Sigmoid colon (tissue), 6 donors: ENCODE measurements at regions not wholly inside any gene's neighbourhood (a gene's known extent, or its start where the extent isn't known, plus 50 kb on each side); places are given as distances from the start of the nearest gene placed in this dataset.

Experiments
- DNase-seq: peaks from one replicate; pipeline ENCODE4 v3.0.0-alpha.2; 2019
- H3K27ac ChIP-seq, 4 donors: fragments of 200-600 bp; sonication (generic); one replicate each; pipeline ENCODE4 v1.5.1; 2016 to 2019; ENCODE audit warnings: mild to moderate bottlenecking in 1 of 4
- H3K27me3 ChIP-seq, 3 donors: fragments of 200-600 bp; sonication (generic); one replicate each; pipeline ENCODE4 v1.5.1; 2019; ENCODE audit warnings: mild to moderate bottlenecking in 1 of 3
- H3K36me3 ChIP-seq, 4 donors: fragments of 200-600 bp; sonication (generic); one replicate each; pipeline ENCODE4 v1.5.1; 2016 to 2019
- H3K4me1 ChIP-seq, 4 donors: fragments of 200-600 bp; sonication (generic); one replicate each; pipeline ENCODE4 v1.5.1; 2017 to 2019
- H3K4me3 ChIP-seq, 4 donors: fragments of 200-600 bp; sonication (generic); one replicate each; pipeline ENCODE4 v1.5.1; 2017 to 2019; ENCODE audit warnings: mild to moderate bottlenecking in 2 of 4, moderate library complexity in 1 of 4
- H3K9me3 ChIP-seq, 4 donors: fragments of 200-600 bp in 3 of 4; sonication (generic) in 3 of 4; one replicate each; pipeline versions ENCODE4 v1.5.1 to v1.6.1; 2013 to 2019
- CTCF ChIP-seq, 4 experiments: fragments of 450-650 bp in 3 of 4; fragments of 200-600 bp in 1 of 4; IDR thresholded peaks; one replicate each; pipeline ENCODE4 v1.5.1; 2016 to 2019; ENCODE audit warnings: antibody characterized with exemption in 4 of 4, mild to moderate bottlenecking in 3 of 4, moderate library complexity in 2 of 4
- EP300 ChIP-seq, 4 donors: sonication (generic); formaldehyde crosslinking; IDR thresholded peaks; one replicate each; pipeline ENCODE4 v1.6.1; 2017; ENCODE audit warnings: antibody characterized with exemption in 4 of 4
- POLR2A ChIP-seq, 2 donors: fragments of 450-650 bp; IDR thresholded peaks; one replicate each; pipeline ENCODE4 v1.6.1; 2016; ENCODE audit warnings: antibody characterized with exemption in 2 of 2, mild to moderate bottlenecking in 2 of 2, moderate library complexity in 2 of 2
- POLR2AphosphoS5 ChIP-seq, 4 donors: sonication (generic); formaldehyde crosslinking; IDR thresholded peaks; one replicate each; pipeline ENCODE4 v1.6.1; 2017; ENCODE audit warnings: antibody characterized with exemption in 4 of 4
- WGBS, 2 donors: extraction: QIAGEN DNeasy Blood & Tissue Kit; methylation state at CpG; one replicate each; pipeline ENCODE4 v1.1.7; 2013; 5-methylcytosine and 5-hydroxymethylcytosine counted together
- intact Hi-C: fragments of 100-400 bp; cut with DNase I; formaldehyde crosslinking; loops from one replicate; pipeline ENCODE4 v1.15.1; 2023
- donor health status: healthy with polysubstance abuse.
- donor health status: healthy.

GRCh38 chr3:182300266-182300665 is 493.0 kb upstream of the ATP11B start:
- no peaks in the 10 kb centered on the region for H3K27me3 ChIP-seq
- no peak overlapping the region for H3K27ac ChIP-seq
- no peak overlapping the region for H3K4me3 ChIP-seq
- no peak for DNase-seq
- H3K4me1 ChIP-seq = no peaks in the 10 kb centered on the region
- H3K9me3 ChIP-seq = no peaks in the 10 kb centered on the region
- no peak for TF ChIP-seq EP300 (IDR thresholded peaks at IDR 0.05)
- TF ChIP-seq POLR2A (IDR thresholded peaks at IDR 0.05) = no peak
- no peak for TF ChIP-seq CTCF (IDR thresholded peaks at IDR 0.05)
- no peak for TF ChIP-seq POLR2AphosphoS5 (IDR thresholded peaks at IDR 0.05)
- intact Hi-C loops = no loop called here
- no peaks in the 10 kb centered on the region for H3K36me3 ChIP-seq
- 91 to 92% methylated on average over 4 of the region's 4 CpGs for WGBS, 2 donors

- no peak for DNase-seq
- Histone ChIP-seq H3K27me3 (no peaks in the 10 kb centered on the region), H3K36me3 (no peaks in the 10 kb centered on the region), H3K27ac (no peak overlapping the region), H3K4me3 (no peak overlapping the region), H3K4me1 (no peaks in the 10 kb centered on the region), H3K9me3 (no peaks in the 10 kb centered on the region)
- 12 to 58% methylated on average over 1 of the region's 1 CpG for WGBS, 2 donors
- intact Hi-C loops = no loop called here
- no peak for TF ChIP-seq POLR2AphosphoS5 (IDR thresholded peaks at IDR 0.05)
- no peak for TF ChIP-seq EP300 (IDR thresholded peaks at IDR 0.05)
- no peak for TF ChIP-seq CTCF (IDR thresholded peaks at IDR 0.05)
- no peak for TF ChIP-seq POLR2A (IDR thresholded peaks at IDR 0.05)
Measured at GRCh38 chr3:182303169-182303568, 490.1 kb upstream of the ATP11B start.

- Histone ChIP-seq H3K27me3 (no peaks in the 10 kb centered on the region), H3K4me1 (no peaks in the 10 kb centered on the region), H3K27ac (no peak overlapping the region), H3K4me3 (no peak overlapping the region), H3K36me3 (no peaks in the 10 kb centered on the region), H3K9me3 (no peaks in the 10 kb centered on the region)
- TF ChIP-seq EP300 (IDR thresholded peaks at IDR 0.05) = no peak
- TF ChIP-seq POLR2AphosphoS5 (IDR thresholded peaks at IDR 0.05) = no peak
- no peak for TF ChIP-seq POLR2A (IDR thresholded peaks at IDR 0.05)
- no peak for TF ChIP-seq CTCF (IDR thresholded peaks at IDR 0.05)
- 86 to 87% methylated on average over 6 of the region's 6 CpGs for WGBS, 2 donors
- DNase-seq = no peak
- intact Hi-C loops = no loop called here
Measured at GRCh38 chr3:182305881-182306665, 487.2 kb upstream of the ATP11B start.

GRCh38 chr3:182308328-182308727 is 485.0 kb upstream of the ATP11B start:
- WGBS, 2 donors = 88 to 93% methylated on average over 1 of the region's 1 CpG
- Histone ChIP-seq H3K27ac (no peak overlapping the region), H3K36me3 (no peaks in the 10 kb centered on the region), H3K9me3 (no peaks in the 10 kb centered on the region), H3K4me1 (no peaks in the 10 kb centered on the region), H3K4me3 (no peak overlapping the region), H3K27me3 (no peaks in the 10 kb centered on the region)
- TF ChIP-seq POLR2A (IDR thresholded peaks at IDR 0.05) = no peak
- TF ChIP-seq CTCF (IDR thresholded peaks at IDR 0.05) = no peak
- TF ChIP-seq POLR2AphosphoS5 (IDR thresholded peaks at IDR 0.05) = no peak
- no peak for TF ChIP-seq EP300 (IDR thresholded peaks at IDR 0.05)
- no peak for DNase-seq
- intact Hi-C loops = no loop called here

- H3K4me1 ChIP-seq = no peaks in the 10 kb centered on the region
- 12 to 22% methylated on average over 2 of the region's 2 CpGs for WGBS, 2 donors
- intact Hi-C loops = no loop called here
- H3K27me3 ChIP-seq = no peaks in the 10 kb centered on the region
- H3K4me3 ChIP-seq = no peak overlapping the region
- H3K36me3 ChIP-seq = no peaks in the 10 kb centered on the region
- no peak overlapping the region for H3K27ac ChIP-seq
- H3K9me3 ChIP-seq = no peaks in the 10 kb centered on the region
- TF ChIP-seq POLR2A (IDR thresholded peaks at IDR 0.05) = no peak
- TF ChIP-seq CTCF (IDR thresholded peaks at IDR 0.05) = no peak
- no peak for TF ChIP-seq POLR2AphosphoS5 (IDR thresholded peaks at IDR 0.05)
- no peak for TF ChIP-seq EP300 (IDR thresholded peaks at IDR 0.05)
- DNase-seq = no peak
Measured at GRCh38 chr3:182309120-182309519, 484.2 kb upstream of the ATP11B start.
